Ovary (tissue), 7 donors: ENCODE measurements at regions not wholly inside any gene's neighbourhood (a gene's known extent, or its start where the extent isn't known, plus 50 kb on each side); places are given as distances from the start of the nearest gene placed in this dataset.

Experiments used
- DNase-seq, 5 donors: peaks; one replicate each; pipeline ENCODE4 v3.0.0-alpha.2; 2019 to 2020
- H3K27ac ChIP-seq, 2 donors: fragments of 200-600 bp; one replicate each; pipeline versions ENCODE4 v1.5.1 to v1.8.0; 2019 to 2022
- H3K27me3 ChIP-seq: fragments of 200-600 bp; one replicate; pipeline ENCODE4 v1.8.0; 2022
- H3K36me3 ChIP-seq: fragments of 200-600 bp; sonication (generic); one replicate; pipeline ENCODE4 v1.5.1; 2019
- H3K4me1 ChIP-seq: one replicate; pipeline ENCODE4 v1.8.1; 2013; ENCODE audit warnings: mild to moderate bottlenecking, moderate library complexity; ENCODE audit not compliant: insufficient read depth
- H3K4me3 ChIP-seq: fragments of 200-600 bp; sonication (generic); one replicate; pipeline ENCODE4 v1.5.1; 2017
- H3K9me3 ChIP-seq, 2 donors: fragments of 200-600 bp in 1 of 2; sonication (generic) in 1 of 2; one replicate each; pipeline versions ENCODE4 v1.5.1 to v1.8.1; 2013 to 2019; ENCODE audit warnings: mild to moderate bottlenecking in 1 of 2, moderate library complexity in 1 of 2
- EP300 ChIP-seq: sonication (generic); formaldehyde crosslinking; IDR thresholded peaks from one replicate; pipeline ENCODE4 v1.6.1; 2017; ENCODE audit warnings: antibody characterized with exemption
- POLR2A ChIP-seq: fragments of 450-650 bp; IDR thresholded peaks from one replicate; pipeline ENCODE4 v1.6.1; 2017; ENCODE audit warnings: antibody characterized with exemption, mild to moderate bottlenecking, moderate library complexity
- WGBS, 3 donors: extraction: QIAGEN DNeasy Blood & Tissue Kit in 1 of 3; methylation state at CpG; one replicate each; pipeline versions ENCODE4 v1.1.5 to v1.1.7; 2013 to 2017; 5-methylcytosine and 5-hydroxymethylcytosine counted together
- intact Hi-C, 4 donors: fragments of 100-400 bp; cut with DNase I; formaldehyde crosslinking; loops; one replicate each; pipeline versions ENCODE4 v1.11.0 to v1.15.1; 2022 to 2023
- TF ChIP-seq, protein P1 (sequence below), 3 donors: fragments of 450-650 bp in 2 of 3; fragments of 200-600 bp in 1 of 3; IDR thresholded peaks; one replicate each; pipeline versions ENCODE4 v1.5.1 to v1.8.0; 2016 to 2022; ENCODE audit warnings: antibody characterized with exemption in 3 of 3, mild to moderate bottlenecking in 1 of 3
- donor health status: DM: no; HTN: no; CAD: no; lungs with moderate emphysema.
- donor health status: DM: no; HTN: no; CAD: no.
- donor health status: Bipolar disorder and iron deficiency.
- donor health status: DM: no; HTN: no; CAD: no.
- donor health status: DM: yes; HTN: yes; CAD: no.

DNA sequence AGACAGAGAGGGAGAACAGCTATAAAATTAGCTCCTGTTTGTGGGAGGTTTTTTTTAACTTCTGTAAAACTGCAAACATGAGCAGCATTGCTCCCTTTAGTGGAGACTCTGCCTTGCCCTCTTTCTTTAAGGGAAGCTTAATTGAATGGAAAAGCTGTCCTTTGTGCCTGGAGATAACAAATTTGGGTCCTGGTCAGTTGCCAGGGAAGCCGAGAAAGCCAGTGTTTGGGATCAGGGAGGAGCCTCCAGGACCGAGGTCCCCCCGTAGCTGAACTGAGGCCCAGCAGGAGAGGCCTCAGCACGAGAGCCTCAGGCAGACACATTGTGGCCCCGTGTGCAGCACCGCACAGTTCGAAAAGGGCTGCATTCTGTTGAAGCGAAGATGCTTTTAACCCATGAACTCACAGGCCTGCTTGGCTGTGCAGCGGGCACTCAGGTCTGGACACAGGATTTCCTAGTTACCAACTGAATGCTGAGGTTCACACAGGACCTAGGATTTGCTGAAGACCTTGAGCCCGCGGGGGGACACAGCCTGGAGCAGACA lies 369.7 kb downstream of the DCDC2C start:
- Histone ChIP-seq H3K4me3 (no peak overlapping the region), H3K4me1 (no peaks in the 10 kb centered on the region), H3K36me3 (no peaks in the 10 kb centered on the region), H3K9me3 (no peaks in the 10 kb centered on the region), H3K27ac (no peak overlapping the region), H3K27me3 (no peaks in the 10 kb centered on the region)
- 37 to 47% (median 38%) methylated on average over 11 of the region's 11 CpGs for WGBS, 3 donors
- intact Hi-C loops: no loop called here
- DNase-seq: no peak
- TF ChIP-seq POLR2A (no peak), EP300 (no peak)
- TF ChIP-seq, protein P1, sequence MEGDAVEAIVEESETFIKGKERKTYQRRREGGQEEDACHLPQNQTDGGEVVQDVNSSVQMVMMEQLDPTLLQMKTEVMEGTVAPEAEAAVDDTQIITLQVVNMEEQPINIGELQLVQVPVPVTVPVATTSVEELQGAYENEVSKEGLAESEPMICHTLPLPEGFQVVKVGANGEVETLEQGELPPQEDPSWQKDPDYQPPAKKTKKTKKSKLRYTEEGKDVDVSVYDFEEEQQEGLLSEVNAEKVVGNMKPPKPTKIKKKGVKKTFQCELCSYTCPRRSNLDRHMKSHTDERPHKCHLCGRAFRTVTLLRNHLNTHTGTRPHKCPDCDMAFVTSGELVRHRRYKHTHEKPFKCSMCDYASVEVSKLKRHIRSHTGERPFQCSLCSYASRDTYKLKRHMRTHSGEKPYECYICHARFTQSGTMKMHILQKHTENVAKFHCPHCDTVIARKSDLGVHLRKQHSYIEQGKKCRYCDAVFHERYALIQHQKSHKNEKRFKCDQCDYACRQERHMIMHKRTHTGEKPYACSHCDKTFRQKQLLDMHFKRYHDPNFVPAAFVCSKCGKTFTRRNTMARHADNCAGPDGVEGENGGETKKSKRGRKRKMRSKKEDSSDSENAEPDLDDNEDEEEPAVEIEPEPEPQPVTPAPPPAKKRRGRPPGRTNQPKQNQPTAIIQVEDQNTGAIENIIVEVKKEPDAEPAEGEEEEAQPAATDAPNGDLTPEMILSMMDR (IDR thresholded peaks at IDR 0.05): no peak

DNA sequence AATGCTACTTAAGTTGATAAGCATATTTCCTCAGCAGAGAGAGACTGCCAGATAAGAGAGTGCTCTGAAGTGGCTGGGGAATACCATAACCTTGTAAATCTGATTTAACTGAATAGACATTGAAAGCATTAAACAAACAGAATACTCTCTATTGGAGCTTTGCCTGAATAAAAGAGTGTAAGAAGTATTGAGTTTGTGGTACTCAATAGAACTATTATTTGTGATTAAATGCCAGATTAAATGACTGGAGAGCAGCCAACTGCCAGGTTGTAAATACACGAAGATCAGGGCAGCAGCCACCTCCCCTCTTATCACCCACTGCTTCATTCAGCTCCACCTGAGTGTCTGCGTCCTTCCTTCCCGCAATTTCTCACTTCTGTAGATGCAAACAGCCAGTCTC lies 373.6 kb downstream of the DCDC2C start:
- Histone ChIP-seq H3K27me3 (no peaks in the 10 kb centered on the region), H3K27ac (no peak overlapping the region), H3K4me3 (no peak overlapping the region), H3K36me3 (no peaks in the 10 kb centered on the region), H3K4me1 (no peaks in the 10 kb centered on the region), H3K9me3 (no peaks in the 10 kb centered on the region)
- TF ChIP-seq, protein P1 (IDR thresholded peaks at IDR 0.05): no peak
- TF ChIP-seq POLR2A: no peak
- TF ChIP-seq EP300: no peak
- WGBS, 3 donors: 38 to 44% (median 44%) methylated on average over 3 of the region's 3 CpGs
- DNase-seq: no peak
- intact Hi-C loops: no loop called here

DNA sequence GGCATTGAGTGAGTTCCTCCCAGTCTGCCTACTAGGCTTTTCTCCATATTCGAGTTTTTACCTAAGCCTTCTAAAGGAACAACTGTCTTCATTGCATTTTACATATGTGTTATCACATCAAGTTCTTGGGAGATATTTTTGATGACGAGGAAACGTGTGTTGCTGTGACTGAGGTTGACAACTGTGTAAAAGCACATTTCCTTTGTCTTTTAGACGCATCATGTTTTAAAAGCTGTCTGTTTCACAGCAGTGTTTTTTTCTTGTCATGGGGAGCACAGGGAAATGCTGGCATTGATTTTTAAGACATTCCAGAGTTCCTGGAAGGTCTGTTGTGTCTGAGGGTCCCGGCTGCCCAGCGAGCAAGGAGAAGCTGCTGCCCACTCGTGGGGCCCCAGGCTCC lies 381.8 kb downstream of the DCDC2C start:
- 47 to 62% (median 47%) methylated on average over 7 of the region's 7 CpGs for WGBS, 3 donors
- DNase-seq: no peak
- H3K9me3 ChIP-seq: no peaks in the 10 kb centered on the region
- H3K4me3 ChIP-seq: no peak overlapping the region
- no peaks in the 10 kb centered on the region for H3K4me1 ChIP-seq
- intact Hi-C loops: no loop called here
- TF ChIP-seq EP300 (no peak), POLR2A (no peak)
- TF ChIP-seq, protein P1 (IDR thresholded peaks at IDR 0.05): no peak
- no peak overlapping the region for H3K27ac ChIP-seq
- H3K36me3 ChIP-seq: no peaks in the 10 kb centered on the region
- no peaks in the 10 kb centered on the region for H3K27me3 ChIP-seq

DNA sequence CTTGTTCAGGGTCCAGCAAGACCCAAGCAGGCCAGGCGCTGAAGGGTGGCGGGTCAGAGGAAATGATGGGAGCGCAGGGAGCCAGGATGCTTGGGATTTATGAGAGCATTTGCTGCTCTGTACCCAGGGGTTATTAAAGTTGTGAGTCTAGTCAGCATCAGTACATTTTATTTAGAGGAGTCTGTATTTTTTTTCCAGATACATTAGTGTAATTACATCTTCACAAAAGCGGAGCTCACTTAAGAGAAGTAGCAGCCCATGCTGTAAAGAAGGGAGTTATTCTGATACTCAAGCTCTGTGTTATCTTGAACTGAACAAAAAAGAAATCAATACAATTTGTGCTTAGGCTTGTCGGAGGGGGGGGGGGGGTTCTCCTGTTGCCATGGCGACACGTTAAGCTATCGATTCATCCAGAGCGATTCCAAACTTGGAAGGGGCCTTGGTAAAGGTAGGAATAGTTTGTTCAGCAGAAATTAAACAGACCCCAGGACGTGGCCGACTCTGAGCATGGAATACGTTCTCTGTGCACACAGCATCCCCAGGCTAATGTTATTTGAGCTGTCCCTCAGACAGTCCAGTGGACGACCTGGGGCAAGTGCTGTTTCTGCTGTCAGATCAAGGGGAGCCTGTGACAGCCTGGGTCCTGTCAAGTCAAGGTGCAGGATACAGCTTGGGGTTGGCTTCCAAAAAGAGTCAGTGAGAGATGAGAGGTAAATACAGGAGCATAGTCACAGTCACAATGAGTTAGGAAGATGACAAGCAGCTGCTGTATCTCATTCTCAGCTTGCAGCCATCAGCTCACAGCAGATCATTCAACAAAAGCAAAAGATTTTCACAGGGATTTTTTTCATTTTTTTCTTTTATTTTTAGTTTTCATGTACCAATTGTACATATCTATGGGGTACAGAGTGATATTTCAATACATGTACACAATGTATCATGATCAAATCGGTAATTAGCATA lies 387.6 kb downstream of the DCDC2C start:
- no peaks in the 10 kb centered on the region for H3K9me3 ChIP-seq
- H3K27ac ChIP-seq: no peak overlapping the region
- 61 to 71% (median 65%) methylated on average over 14 of the region's 14 CpGs for WGBS, 3 donors
- TF ChIP-seq, protein P1 (IDR thresholded peaks at IDR 0.05): no peak
- TF ChIP-seq POLR2A (no peak), EP300 (no peak)
- H3K27me3 ChIP-seq: no peaks in the 10 kb centered on the region
- H3K4me1 ChIP-seq: no peaks in the 10 kb centered on the region
- no peak overlapping the region for H3K4me3 ChIP-seq
- H3K36me3 ChIP-seq: no peaks in the 10 kb centered on the region
- DNase-seq: no peak
- intact Hi-C loops: no loop called here
